ENCODE measurements at regions not wholly inside any gene's neighbourhood (a gene's known extent, or its start where the extent isn't known, plus 50 kb on each side); places are given as distances from the start of the nearest gene placed in this dataset.

DNA sequence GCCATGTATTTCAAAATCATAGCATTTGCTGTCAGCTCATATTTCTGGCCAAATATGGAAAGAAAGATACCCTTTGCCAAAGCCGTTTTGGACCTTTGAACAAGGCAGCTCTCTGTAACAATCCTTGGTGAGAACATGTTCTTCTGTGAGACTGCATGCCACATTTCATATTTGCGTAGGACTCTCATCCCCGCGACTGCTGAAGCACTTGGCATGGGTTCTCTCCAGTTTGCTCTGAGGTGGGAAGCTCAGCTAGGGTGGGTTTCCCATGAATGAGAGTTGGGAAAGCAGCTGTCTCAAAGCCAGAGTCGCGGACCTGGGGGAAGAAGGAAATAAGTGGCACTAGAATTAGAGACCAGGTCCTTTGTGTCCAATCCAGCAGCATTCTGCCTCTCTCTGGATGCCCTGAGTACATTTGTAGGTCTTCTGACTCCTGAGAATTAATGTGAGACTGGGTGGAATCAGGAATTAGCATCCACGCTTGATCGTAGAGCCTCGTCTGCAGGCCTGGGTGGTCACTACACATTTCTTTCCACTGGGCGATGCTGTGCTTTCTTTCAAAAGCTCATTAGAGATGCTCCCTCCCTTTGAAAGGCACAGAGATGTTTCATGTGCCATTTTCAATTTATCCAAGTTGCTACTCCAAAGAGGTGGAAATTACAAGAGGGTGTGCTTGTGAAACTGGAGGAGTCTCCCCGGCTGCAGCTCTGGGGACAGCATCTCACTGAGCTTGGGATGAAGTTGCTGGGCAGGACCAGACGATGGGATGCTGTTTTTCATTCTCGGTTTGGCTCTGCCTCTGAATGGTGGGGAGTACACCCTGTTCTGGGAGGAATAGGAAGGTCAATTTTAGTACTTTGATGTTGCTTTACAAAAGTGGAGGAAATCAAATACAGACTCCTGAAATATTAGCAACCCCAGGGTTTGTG is 197.2 kb downstream of the GADD45G start (continued):
- TF ChIP-seq, protein P1, sequence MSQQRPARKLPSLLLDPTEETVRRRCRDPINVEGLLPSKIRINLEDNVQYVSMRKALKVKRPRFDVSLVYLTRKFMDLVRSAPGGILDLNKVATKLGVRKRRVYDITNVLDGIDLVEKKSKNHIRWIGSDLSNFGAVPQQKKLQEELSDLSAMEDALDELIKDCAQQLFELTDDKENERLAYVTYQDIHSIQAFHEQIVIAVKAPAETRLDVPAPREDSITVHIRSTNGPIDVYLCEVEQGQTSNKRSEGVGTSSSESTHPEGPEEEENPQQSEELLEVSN (IDR thresholded peaks at IDR 0.05) = no peak
- TF ChIP-seq TAF1 (IDR thresholded peaks at IDR 0.05; ENCODE audit: low read depth, low read length) = no peak
- no peak for TF ChIP-seq EGR1 (IDR thresholded peaks at IDR 0.05; ENCODE audit: borderline replicate concordance, low read depth, low read length)
- no peak for TF ChIP-seq RBBP5 (IDR thresholded peaks at IDR 0.05; ENCODE audit: borderline replicate concordance, low read depth, low read length)
- TF ChIP-seq PHF8 (conservative IDR thresholded peaks at IDR 0.05; ENCODE audit: low read depth, low read length) = no peak

Measured in H1 (cell line).